ENCODE measurements at regions not wholly inside any gene's neighbourhood (a gene's known extent, or its start where the extent isn't known, plus 50 kb on each side); places are given as distances from the start of the nearest gene placed in this dataset.

- no peak for TF ChIP-seq CTCF (IDR thresholded peaks at IDR 0.05; ENCODE audit: low read depth, low read length, missing input control)
- TF ChIP-seq MAX (IDR thresholded peaks at IDR 0.05) = no peak
- no peak for TF ChIP-seq FOXA1 (IDR thresholded peaks at IDR 0.05)
- TF ChIP-seq GABPA (IDR thresholded peaks at IDR 0.05 in 1 of 2, conservative IDR thresholded peaks at IDR 0.05 in 1 of 2) = no peak
- no peak for TF ChIP-seq ZBTB33 (IDR thresholded peaks at IDR 0.05)
- no peak for TF ChIP-seq JUND (IDR thresholded peaks at IDR 0.05)
- no peak for TF ChIP-seq HNF4G (IDR thresholded peaks at IDR 0.05)
These were observed 121.9 kb upstream of the CD93 start (continued) for GRCh38 chr20:23207826-23208540.

GRCh38 chr20:23206995-23207394, 120.9 kb upstream of the CD93 start:
- Histone ChIP-seq H3K9ac (ENCODE audit: low read depth in 1 of 2, low read length in 2 of 2) (no peak overlapping the region), H3K4me1 (ENCODE audit: control insufficient read depth in 4 of 4, insufficient read depth in 4 of 4, low read length in 3 of 4) (no peaks in the 10 kb centered on the region), H3K4me3 (ENCODE audit: low read depth in 1 of 3, low read length in 3 of 3) (no peak overlapping the region), H3K9me3 (ENCODE audit: control insufficient read depth in 4 of 4, low read length in 3 of 4) (no peaks in the 10 kb centered on the region), H3K36me3 (ENCODE audit: control insufficient read depth in 4 of 4, insufficient read depth in 3 of 4, low read depth in 1 of 4, low read length in 3 of 4) (no peaks in the 10 kb centered on the region), H3K27ac (ENCODE audit: low read depth in 1 of 2, low read length in 2 of 2) (no peak overlapping the region), H3K27me3 (ENCODE audit: control insufficient read depth in 4 of 4, insufficient read depth in 4 of 4, low read length in 3 of 4) (peaks cover 0 to 18% (median 0%) of the 10 kb centered on the region in 4 donors)
- no peak for DNase-seq (ENCODE audit: low spot score)
- TF ChIP-seq YY1 (IDR thresholded peaks at IDR 0.05) (no peak), GABPA (IDR thresholded peaks at IDR 0.05 in 1 of 2, conservative IDR thresholded peaks at IDR 0.05 in 1 of 2) (no peak), JUND (IDR thresholded peaks at IDR 0.05) (no peak), RXRA (IDR thresholded peaks at IDR 0.05) (no peak), CTCF (IDR thresholded peaks at IDR 0.05; ENCODE audit: low read depth, low read length, missing input control) (no peak), FOXA1 (IDR thresholded peaks at IDR 0.05) (no peak), NR2F2 (IDR thresholded peaks at IDR 0.05) (no peak), HNF4G (IDR thresholded peaks at IDR 0.05) (no peak), TAF1 (conservative IDR thresholded peaks at IDR 0.05) (no peak)
- 69% methylated on average over 7 of the region's 7 CpGs for WGBS

GRCh38 chr20:23206061-23206460, 119.9 kb upstream of the CD93 start:
- H3K27ac ChIP-seq (ENCODE audit: low read depth in 1 of 2, low read length in 2 of 2) = peak overlapping the region; percentile 19 to 42
- H3K9ac ChIP-seq (ENCODE audit: low read depth in 1 of 2, low read length in 2 of 2) = no peak overlapping the region
- TF ChIP-seq HNF4G (IDR thresholded peaks at IDR 0.05) = no peak
- TF ChIP-seq FOXA2 (IDR thresholded peaks at IDR 0.05) = no peak
- TF ChIP-seq GABPA (IDR thresholded peaks at IDR 0.05 in 1 of 2, conservative IDR thresholded peaks at IDR 0.05 in 1 of 2) = no peak
- no peak overlapping the region for H3K4me3 ChIP-seq (ENCODE audit: low read depth in 1 of 3, low read length in 3 of 3)
- peaks cover 0 to 17% (median 0%) of the 10 kb centered on the region in 4 donors for H3K27me3 ChIP-seq (ENCODE audit: control insufficient read depth in 4 of 4, insufficient read depth in 4 of 4, low read length in 3 of 4)
- WGBS = 90% methylated on average over 2 of the region's 2 CpGs
- no peaks in the 10 kb centered on the region for H3K4me1 ChIP-seq (ENCODE audit: control insufficient read depth in 4 of 4, insufficient read depth in 4 of 4, low read length in 3 of 4)
- no peak for DNase-seq (ENCODE audit: low spot score)
- no peaks in the 10 kb centered on the region for H3K36me3 ChIP-seq (ENCODE audit: control insufficient read depth in 4 of 4, insufficient read depth in 3 of 4, low read depth in 1 of 4, low read length in 3 of 4)
- no peaks in the 10 kb centered on the region for H3K9me3 ChIP-seq (ENCODE audit: control insufficient read depth in 4 of 4, low read length in 3 of 4)
